ENCODE measurements at regions not wholly inside any gene's neighbourhood (a gene's known extent, or its start where the extent isn't known, plus 50 kb on each side); places are given as distances from the start of the nearest gene placed in this dataset.

DNA sequence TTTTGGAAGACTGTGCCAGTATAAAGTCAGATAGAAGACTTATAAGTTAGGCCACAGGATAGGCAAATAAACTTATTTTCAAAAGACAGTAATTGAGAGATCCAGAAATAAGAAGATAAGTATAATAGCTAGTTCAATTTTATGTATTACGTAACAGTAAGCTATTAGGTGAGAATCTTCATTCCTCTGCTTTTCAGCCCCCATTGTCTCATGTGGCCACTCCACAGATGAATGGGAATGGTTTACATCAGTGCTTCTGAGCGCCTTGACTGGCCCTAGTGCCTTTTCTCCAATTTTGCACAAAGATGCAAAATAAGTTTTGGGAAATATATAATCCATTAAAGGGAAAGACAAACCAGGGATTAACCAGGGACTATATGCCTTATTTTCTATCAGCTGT, 550.5 kb downstream of the MMUT start:
- DNase-seq (ENCODE audit: low read depth, low spot score) = no peak

DNA sequence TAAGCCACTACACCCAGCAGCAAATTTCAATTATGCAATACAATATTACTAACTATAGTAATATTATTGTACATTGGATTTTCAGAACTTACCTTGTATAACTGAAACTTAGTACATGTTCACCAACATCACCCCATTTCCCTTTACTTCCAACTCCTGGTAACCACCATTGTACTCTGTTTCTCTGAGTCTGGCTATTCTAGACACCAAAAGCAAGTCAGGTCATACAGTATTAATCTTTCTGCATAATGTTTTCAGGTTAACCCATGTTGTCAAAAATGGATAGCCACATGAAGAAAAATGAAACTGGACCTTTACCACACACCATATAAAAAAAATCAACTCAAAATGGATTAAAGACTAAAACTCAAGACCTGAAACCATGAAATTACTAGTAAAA, 558.2 kb downstream of the MMUT start:
- DNase-seq (ENCODE audit: low read depth, low spot score) = no peak

DNA sequence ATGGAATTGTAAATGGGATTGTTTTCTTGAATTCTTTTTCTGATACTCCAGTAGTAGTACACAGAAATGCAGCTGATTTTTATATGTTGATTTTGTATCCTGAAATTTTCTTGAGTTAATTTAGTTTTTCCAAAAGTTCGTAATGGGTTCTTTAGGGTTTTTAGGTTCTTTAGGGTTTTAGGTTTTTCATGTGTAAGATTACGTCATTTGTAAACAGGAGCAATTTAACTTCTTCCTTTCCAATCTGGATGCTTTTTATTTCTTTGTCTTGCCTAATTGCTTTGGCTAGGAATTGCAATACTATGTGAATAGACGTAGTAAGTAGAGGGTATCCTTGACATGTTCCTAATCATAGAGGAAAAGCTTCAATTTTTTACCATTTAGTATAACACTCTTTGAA, 568.6 kb downstream of the MMUT start:
- no peak for DNase-seq (ENCODE audit: low read depth, low spot score)

DNA sequence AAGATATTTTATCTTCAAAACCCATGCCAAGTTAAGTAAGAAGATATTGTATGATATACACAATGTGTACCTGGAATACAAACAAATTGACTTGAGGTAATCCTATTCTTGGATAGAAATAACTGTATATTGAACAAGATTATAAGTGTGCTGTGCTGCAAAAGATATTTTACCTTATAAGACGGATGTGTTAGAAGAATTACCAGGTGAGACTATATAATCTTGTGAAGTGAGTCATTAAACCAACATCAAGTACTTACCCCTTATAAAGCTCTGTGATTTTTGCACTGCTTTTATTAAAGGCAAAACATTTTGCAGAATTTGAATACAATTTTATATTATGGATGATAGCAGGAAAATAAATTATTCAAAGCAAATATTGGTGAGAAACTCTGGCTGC, 570.0 kb downstream of the MMUT start:
- DNase-seq (ENCODE audit: low read depth, low spot score) = no peak

DNA sequence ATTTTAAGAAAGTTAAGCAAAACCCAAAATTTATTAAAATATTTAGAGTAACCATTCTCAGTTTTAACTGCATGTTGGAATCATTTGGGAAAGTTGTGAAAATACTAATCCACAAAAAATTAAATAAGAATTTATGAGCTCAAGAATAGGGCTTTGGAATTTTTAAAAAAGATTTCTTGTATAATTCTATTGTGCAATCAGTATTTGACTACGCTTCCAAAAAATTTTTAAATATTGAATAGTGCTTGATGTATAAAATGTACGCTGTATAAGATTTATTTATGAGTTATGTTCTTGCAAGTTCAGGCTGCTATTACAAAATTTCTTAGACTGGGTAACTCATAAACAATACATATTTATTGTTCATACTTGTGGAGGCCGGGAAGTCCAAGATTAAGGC, 571.7 kb downstream of the MMUT start:
- no peak for DNase-seq (ENCODE audit: low read depth, low spot score)

DNA sequence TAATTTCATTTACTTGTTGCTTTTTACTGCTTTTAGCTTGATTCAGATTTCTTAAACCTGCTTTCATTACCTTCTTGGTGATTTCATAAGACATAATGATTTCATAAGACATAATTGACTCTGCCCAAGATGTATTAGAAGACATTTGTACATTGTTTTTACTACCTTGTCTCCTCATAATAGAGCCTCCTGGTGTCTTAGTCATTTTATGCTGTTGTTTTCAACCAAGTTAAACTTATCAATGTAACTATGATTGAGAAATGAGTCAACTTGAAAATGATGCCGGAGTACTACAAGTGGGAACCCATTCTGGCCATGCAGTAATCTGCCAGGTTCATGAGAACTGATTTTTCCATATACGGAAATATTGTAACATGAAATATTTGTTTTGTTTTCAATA, 573.6 kb downstream of the MMUT start:
- no peak for DNase-seq (ENCODE audit: low read depth, low spot score)

DNA sequence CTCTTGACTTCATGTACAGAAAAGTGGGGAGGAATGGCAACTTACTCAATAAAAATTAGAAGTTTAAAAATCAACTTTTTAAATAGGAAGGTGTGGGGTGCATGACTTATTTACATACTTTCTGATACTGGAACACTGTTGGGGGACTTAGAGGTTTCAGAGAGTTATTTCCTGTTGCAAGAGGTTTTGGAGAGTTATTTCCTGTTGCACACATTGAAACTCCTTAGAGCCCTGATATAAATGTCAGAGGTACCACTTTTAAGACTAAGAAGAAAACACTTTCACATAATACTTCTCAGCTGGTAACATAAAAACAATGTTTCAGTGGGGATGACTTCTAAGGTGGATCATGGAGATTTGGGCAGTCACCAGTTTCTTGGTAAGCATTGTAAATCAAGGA, 579.9 kb downstream of the MMUT start:
- no peak for DNase-seq (ENCODE audit: low read depth, low spot score)

DNA sequence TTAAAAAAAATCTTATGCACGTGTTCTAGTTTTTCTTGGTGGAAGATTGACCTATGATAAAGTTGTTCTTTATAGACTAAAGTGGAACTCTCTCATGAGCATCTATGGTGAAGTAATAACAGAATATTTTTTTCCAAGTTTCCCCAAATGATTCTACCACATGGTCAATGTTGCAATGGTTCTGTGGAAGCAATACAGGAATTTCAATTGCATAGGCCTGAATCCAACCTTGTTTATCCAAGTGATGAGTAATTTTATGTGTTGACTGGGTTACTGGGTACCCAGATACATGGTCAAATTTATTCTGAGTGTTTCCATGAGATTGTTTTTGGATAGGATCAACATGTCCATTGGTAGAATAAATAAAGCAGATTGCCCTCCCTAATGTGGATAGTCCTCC, 581.5 kb downstream of the MMUT start:
- no peak for DNase-seq (ENCODE audit: low read depth, low spot score)

DNA sequence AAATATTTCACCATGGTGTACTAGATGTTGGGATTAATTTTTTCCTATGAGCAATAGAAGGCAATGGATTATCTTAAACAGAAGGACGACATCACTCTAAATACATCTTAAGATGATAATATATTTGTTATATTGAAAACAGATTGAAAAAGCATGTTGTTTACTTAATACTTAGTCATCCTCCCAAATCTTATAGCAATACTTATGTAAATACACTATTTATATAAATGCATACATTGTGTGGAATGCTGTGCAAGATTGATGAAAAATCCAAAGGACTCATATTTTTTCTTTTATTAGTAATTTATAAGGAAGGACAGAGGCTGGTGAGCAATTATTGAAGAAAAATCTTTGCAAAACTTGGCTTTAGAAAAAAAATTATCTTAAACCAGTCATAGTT, 593.5 kb downstream of the MMUT start:
- no peak for DNase-seq (ENCODE audit: low read depth, low spot score)

DNA sequence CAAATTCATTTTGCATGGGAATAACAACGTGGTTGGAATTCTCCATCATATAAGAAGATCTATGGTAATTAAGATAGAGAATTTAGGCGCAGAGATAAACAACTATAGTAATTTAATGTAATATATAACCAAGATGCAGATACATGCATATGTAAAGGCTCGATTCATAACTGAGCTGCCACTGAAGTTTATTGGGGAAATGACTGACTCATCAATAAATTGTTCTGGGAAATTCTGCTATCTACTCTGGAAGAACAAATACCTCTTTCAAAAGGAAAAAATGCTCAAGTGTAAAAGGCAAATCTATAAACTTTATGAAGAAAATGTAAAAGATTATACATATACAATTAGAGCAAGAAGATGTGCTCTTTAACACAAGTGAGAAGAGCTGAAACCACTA, 596.4 kb downstream of the MMUT start:
- DNase-seq (ENCODE audit: low read depth, low spot score) = no peak

DNA sequence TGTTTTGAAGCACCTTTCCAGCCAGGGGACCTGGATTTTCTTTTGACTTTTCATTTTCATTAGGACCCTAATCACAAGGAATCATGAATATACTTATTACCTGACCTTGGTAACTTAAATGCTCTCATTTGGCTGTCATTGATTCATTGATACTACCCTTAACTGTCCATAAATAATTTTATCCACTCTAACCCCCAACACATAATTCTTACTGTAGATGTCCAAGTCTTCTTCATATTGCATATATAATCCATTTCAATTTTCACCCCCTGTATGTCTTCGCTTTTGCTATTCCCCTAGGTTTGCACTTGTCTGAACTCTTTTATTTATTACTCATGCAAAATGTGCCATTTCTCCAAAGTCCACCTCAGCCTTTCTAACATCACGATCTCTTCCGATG, 602.9 kb downstream of the MMUT start:
- no peak for DNase-seq (ENCODE audit: low read depth, low spot score)

DNA sequence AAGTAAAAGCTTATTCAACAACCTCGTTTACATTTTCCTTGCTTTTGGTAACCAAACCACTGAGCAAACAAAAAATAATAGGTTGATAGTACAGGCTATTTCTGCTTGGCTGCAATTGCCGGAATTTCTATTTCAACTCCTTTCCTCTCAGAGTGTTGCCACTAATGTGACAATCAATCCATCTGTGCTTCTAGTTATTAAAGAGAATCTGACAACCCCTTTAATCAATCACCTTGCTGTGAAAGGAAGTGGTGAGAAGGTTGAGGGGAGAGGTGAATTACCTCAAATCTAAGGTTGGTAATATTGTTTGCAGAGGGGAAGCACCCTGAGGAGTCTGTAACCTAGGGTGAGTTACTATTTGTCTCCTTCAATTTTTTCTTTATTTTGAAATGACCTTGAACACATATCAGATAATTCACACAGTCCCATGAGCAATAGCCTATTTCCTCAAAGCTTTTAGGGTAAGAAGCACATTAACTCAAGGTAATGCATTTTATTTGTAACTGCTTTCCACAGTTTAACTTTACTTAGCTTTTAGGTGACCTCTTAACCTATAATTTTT, 603.4 kb downstream of the MMUT start:
- DNase-seq (ENCODE audit: low read depth, low spot score) = no peak

DNA sequence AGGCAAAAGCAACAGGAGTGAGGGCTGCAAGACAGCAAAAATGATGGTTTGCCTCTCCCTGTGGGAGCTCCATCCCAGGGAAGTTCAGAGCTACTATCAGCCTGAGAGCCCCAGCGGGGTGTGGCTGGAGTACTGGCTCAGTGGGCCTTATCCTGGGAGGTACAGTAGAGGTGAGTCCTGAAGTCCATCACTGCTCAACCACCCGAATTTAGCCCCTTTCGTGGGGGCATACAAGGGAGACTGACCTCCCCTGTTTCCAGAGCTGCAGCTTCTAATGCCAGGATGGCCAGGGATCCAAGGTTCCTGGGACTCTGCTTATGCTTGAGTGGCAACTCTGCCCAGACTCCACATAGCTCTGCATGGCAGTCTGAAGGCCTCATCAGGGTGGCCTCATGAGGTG, 617.8 kb downstream of the MMUT start:
- DNase-seq (ENCODE audit: low read depth, low spot score) = no peak

DNA sequence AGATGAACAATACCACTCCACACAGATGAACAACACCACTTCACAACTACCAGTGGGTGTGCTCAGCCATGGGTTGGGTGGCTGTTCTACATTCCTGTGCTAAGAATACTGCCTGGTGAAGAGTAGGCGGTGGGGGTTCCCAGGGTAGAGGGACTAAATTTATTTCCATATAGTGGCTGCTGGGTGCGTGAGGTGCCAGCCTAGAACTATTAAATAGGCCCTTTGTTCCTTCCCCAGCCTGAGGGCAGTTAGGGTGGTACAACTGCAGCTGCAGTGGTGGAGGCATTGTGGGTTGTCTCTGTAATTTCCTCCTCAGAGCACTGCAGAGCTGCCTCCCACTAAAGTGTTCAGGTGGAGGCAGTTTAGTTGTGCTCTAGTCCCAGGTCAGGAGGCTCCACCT, 618.4 kb downstream of the MMUT start:
- DNase-seq (ENCODE audit: low read depth, low spot score) = no peak

DNA sequence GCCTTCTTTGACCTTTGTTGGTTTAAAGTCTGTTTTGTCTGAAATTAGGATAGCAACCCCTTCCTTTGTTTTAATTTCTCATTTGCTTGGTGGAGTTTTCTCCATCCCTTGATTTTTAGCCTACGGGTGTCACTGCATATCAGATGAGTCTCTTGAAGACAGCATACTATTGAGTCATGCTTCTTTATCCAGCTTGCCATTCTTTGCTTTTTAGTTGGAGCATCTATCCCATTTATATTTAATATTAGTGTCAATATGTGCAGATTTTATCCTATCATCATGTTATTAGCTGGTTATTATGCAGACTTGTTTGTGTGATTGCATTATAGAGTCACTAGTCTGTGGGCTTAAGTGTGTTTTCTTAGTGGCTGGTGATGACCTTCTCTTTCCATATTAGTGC, 622.2 kb downstream of the MMUT start:
- no peak for DNase-seq (ENCODE audit: low read depth, low spot score)

DNA sequence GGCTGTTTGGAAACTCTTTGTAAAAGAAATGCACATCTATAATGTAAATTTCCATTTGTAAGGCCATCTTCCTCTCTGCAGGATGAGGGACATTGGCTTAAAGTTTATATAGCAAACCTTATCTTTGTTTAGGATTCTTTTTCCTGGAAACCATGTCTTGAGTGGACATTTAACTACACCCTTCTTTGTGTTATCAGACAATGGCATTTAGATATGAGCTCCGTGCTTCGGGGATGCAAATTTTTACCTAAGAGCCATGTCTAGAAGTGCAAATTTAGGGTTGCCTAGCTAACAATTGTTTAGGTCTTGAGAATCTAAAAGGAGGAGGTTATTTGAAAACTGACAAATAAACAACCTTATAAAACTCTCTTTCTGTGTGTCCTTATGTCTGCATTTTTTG, 623.8 kb downstream of the MMUT start:
- no peak for DNase-seq (ENCODE audit: low read depth, low spot score)

DNA sequence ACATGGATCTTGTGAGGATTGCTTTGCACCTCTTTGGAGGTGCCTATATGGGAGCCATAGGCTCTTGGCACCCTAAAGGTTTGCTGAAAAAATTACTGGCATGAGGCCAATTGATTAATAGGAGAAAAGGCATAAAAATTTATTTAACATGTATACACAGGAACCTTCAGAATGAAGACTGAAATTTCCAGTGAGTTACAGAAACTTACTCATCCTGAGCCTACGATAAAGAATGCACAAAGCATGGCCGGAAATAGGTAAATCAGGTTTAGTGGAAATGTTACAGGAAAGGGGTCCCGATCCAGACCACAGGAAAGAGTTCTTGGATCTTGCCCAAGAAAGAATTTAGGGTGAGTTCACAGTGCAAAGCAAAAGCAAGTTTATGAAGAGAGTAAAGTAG, 625.3 kb downstream of the MMUT start:
- no peak for DNase-seq (ENCODE audit: low read depth, low spot score)

DNA sequence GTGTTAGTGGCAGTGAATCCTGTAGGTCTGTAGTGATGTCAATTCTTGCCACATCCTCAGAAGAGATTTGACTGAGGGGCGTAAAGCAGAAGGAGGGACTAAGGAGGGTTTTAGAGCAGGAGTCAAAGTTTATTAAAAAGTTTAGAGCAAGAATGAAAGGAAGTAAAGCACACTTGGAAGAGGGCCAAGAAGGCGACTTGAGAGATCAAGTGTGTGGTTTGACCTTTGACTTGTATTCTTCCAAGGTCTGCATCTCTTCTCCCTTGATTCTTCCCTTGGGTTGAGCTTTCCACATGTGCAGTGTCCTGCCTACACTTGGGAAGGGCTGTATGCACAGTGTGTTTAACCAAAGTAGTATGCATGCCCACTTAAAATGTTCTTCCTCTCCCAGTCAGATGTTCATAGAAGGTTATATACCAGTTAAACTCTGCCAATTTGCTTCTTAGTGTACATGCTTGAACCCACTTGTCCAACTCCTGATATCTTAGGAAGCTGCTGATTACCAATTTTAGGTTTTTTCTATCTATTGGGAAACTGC, 627.6 kb downstream of the MMUT start:
- DNase-seq (ENCODE audit: low read depth, low spot score) = no peak

DNA sequence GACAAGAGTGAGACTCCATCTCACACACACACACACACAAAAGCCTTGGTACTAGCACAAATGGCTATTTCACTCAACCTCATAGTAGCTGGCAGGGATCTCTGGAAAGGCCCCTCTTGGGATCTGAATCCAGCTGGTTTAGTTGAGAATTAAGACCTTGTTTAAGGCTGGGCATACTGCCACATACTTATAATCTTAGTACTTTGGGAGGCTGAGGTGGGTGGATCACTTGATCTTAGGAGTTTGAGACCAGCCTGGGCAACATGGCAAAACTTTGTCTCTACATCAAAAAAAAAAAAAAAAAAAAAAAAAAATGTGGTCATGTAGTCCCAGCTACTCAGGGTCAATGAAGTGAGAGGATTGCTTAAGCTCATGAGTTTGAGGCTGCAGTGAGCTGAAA, 628.3 kb downstream of the MMUT start:
- no peak for DNase-seq (ENCODE audit: low read depth, low spot score)

DNA sequence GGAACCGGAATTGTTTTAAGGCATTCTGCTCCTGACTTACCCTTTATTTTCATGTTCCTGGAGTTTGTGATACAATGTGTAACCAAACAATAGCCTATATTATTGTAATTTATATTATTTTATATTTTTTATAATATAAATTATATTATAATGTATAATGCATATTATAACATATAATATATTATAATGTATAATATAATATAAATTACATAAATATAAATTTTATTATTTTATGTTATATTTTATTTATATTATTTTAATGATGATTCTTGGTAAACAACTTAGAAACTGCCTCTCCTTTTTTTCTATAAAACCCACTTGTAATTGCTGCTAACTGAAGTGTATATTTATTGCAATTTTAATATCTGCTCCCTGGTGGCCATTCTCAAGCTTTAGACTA, 629.1 kb downstream of the MMUT start:
- no peak for DNase-seq (ENCODE audit: low read depth, low spot score)

DNA sequence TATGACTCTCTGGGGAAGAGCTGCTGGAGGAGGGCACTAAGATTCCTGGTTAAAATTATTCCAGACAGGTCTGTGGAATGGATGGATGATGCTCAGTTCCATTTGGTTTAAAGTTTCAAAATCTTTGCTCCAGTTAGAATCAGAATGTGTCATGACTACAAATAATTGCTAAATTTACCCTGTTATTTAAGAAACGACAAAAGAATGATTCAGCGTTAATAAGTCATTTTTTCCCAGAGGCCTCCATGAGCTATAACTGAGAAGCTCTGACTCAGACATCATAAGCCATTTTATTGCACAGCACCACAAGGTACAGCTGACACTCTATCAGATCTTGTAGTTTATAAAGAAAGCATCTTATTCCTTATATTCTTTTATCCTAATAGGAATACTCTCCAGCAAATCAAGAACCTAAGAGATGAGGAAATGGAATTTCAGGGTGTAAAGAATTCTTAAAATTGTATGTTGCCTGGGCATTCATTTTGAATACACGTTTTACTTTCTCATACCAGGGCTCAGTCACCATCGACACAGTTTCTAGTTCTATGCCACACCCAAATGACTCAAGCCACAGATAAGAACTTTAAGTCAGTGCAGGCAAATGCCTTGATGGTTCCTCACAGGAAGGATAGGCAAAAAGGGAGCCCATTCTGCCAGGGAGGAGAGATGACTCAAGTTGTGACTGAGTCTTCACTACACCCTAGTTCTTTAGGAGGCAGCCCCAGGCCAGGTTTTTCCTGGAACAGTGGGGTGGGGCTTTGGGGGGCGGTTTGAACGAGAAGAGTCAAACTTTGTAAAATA, 636.0 kb downstream of the MMUT start:
- DNase-seq (ENCODE audit: low read depth, low spot score) = no peak

DNA sequence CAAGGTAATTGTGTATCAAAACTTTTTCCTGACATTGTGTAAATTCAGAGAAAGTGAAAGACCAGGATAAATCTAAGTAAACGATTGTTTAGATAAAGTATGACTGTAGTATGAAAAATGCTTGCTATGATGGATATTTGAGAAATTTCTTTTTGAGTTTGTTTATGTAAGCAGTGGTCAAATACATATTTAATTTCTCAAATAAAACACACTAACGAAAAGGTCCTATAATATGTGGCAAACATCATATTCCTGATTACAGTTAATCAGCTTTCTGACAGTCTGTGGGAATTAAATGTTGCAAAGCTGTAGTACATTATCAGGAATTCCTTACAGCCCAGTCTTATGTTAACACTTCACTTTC, 636.9 kb downstream of the MMUT start:
- no peak for DNase-seq (ENCODE audit: low read depth, low spot score)

DNA sequence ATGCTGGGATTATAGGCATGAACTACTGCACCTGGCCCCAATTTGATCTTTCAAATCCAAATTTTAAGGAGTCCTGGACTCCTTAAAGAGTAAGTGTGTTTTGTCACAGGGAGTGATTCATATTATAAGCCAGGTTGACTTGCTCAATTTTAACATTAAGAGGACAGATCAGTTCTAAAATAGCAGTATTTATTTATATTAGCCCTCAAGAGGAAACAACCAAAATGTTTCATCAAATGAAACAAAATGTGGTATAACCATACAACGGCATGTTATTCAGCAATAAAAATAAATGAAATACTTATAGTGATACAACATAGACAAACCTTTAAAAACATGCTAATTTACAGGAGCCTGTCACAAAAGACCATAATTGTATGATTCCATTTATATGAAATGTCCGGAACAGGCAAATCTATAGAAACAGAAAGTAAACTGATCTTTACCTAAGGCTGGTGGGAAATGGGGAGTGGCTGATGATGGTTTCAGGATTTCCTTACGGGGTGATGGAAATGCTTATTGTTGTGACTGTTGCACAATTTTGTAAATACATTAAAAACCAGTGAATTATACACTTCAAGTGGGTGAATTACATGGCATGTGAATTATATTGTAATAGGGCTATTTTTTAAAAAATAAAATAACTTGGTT, 637.4 kb downstream of the MMUT start:
- no peak for DNase-seq (ENCODE audit: low read depth, low spot score)
